ENCODE measurements at regions not wholly inside any gene's neighbourhood (a gene's known extent, or its start where the extent isn't known, plus 50 kb on each side); places are given as distances from the start of the nearest gene placed in this dataset.

- Histone ChIP-seq H3K4me3 (no peak overlapping the region), H3K27ac (no peak overlapping the region), H3K27me3 (no peaks in the 10 kb centered on the region), H3K4me1 (no peaks in the 10 kb centered on the region), H3K36me3 (no peaks in the 10 kb centered on the region), H3K9me3 (no peaks in the 10 kb centered on the region)
- intact Hi-C loops (cut with DNase I; ENCODE audit: low total_unique reads) (no loop called here), in situ Hi-C loops (cut with MboI; ENCODE audit: low sequenced_read_pairs in 4 of 4) (no loop called here)
- TF ChIP-seq POLR2A (IDR thresholded peaks at IDR 0.05), result no peak
- TF ChIP-seq CTCF (IDR thresholded peaks at IDR 0.05 in 4 of 5, conservative IDR thresholded peaks at IDR 0.05 in 1 of 5), result no peak
- ATAC-seq, result no peak
- DNase-seq, result no peak
These were observed 567.4 kb downstream of the IQCM start for GRCh38 chr4:149248191-149248764.

- no peak for ATAC-seq
- no peak for DNase-seq
- H3K36me3 ChIP-seq, result no peaks in the 10 kb centered on the region
These were observed 568.5 kb downstream of the IQCM start for GRCh38 chr4:149247164-149247563.

GRCh38 chr4:149245333-149245732 lies 570.3 kb downstream of the IQCM start:
- Histone ChIP-seq H3K4me1 (no peaks in the 10 kb centered on the region), H3K9me3 (no peaks in the 10 kb centered on the region), H3K27me3 (no peaks in the 10 kb centered on the region), H3K4me3 (no peak overlapping the region), H3K27ac (no peak overlapping the region), H3K36me3 (no peaks in the 10 kb centered on the region)
- intact Hi-C loops (cut with DNase I; ENCODE audit: low total_unique reads), result no loop called here
- no peak for ATAC-seq
- in situ Hi-C loops (cut with MboI; ENCODE audit: low sequenced_read_pairs in 4 of 4), result no loop called here
- DNase-seq, result no peak
- no peak for TF ChIP-seq CTCF (IDR thresholded peaks at IDR 0.05 in 4 of 5, conservative IDR thresholded peaks at IDR 0.05 in 1 of 5)
- no peak for TF ChIP-seq POLR2A (IDR thresholded peaks at IDR 0.05)

More at GRCh38 chr4:149247164-149247563, 568.5 kb downstream of the IQCM start:
- H3K9me3 ChIP-seq, result no peaks in the 10 kb centered on the region
- no peak overlapping the region for H3K4me3 ChIP-seq
- H3K27me3 ChIP-seq, result no peaks in the 10 kb centered on the region
- no peak overlapping the region for H3K27ac ChIP-seq
- in situ Hi-C loops (cut with MboI; ENCODE audit: low sequenced_read_pairs in 4 of 4), result no loop called here
- H3K4me1 ChIP-seq, result no peaks in the 10 kb centered on the region
- intact Hi-C loops (cut with DNase I; ENCODE audit: low total_unique reads), result no loop called here
- TF ChIP-seq POLR2A (IDR thresholded peaks at IDR 0.05), result no peak
- TF ChIP-seq CTCF (IDR thresholded peaks at IDR 0.05 in 4 of 5, conservative IDR thresholded peaks at IDR 0.05 in 1 of 5), result no peak

- H3K27me3 ChIP-seq, result no peaks in the 10 kb centered on the region
- H3K9me3 ChIP-seq, result no peaks in the 10 kb centered on the region
- ATAC-seq, result no peak
- no peaks in the 10 kb centered on the region for H3K36me3 ChIP-seq
- DNase-seq, result no peak
- TF ChIP-seq POLR2A (IDR thresholded peaks at IDR 0.05) (no peak), CTCF (IDR thresholded peaks at IDR 0.05 in 4 of 5, conservative IDR thresholded peaks at IDR 0.05 in 1 of 5) (no peak)
- H3K4me1 ChIP-seq, result no peaks in the 10 kb centered on the region
- no peak overlapping the region for H3K4me3 ChIP-seq
- in situ Hi-C loops (cut with MboI; ENCODE audit: low sequenced_read_pairs in 4 of 4), result no loop called here
- intact Hi-C loops (cut with DNase I; ENCODE audit: low total_unique reads), result no loop called here
- no peak overlapping the region for H3K27ac ChIP-seq
These were observed 577.5 kb downstream of the IQCM start for GRCh38 chr4:149238097-149238496.

- H3K9me3 ChIP-seq, result no peaks in the 10 kb centered on the region
- in situ Hi-C loops (cut with MboI; ENCODE audit: low sequenced_read_pairs in 4 of 4), result no loop called here
- no peak for TF ChIP-seq CTCF (IDR thresholded peaks at IDR 0.05 in 4 of 5, conservative IDR thresholded peaks at IDR 0.05 in 1 of 5)
- no peak for TF ChIP-seq POLR2A (IDR thresholded peaks at IDR 0.05)
- no peaks in the 10 kb centered on the region for H3K4me1 ChIP-seq
- no peaks in the 10 kb centered on the region for H3K27me3 ChIP-seq
- H3K27ac ChIP-seq, result no peak overlapping the region
- H3K4me3 ChIP-seq, result no peak overlapping the region
- DNase-seq, result no peak
- ATAC-seq, result no peak
- intact Hi-C loops (cut with DNase I; ENCODE audit: low total_unique reads), result no loop called here
- H3K36me3 ChIP-seq, result no peaks in the 10 kb centered on the region
These were observed 580.8 kb downstream of the IQCM start for GRCh38 chr4:149234798-149235197.

Data from gastrocnemius medialis (tissue), 4 donors.